Thyroid gland (tissue), 4 donors: ENCODE measurements at regions not wholly inside any gene's neighbourhood (a gene's known extent, or its start where the extent isn't known, plus 50 kb on each side); places are given as distances from the start of the nearest gene placed in this dataset.

Experiments used
- CTCF ChIP-seq, 6 experiments: fragments of 200-600 bp in 3 of 6; fragments of 450-650 bp in 3 of 6; sonication (generic) in 3 of 6; IDR thresholded peaks; one replicate each; pipeline ENCODE4 v1.5.1; 2016 to 2019; ENCODE audit warnings: antibody characterized with exemption in 6 of 6, mild to moderate bottlenecking in 2 of 6, inconsistent platforms in 1 of 6, moderate library complexity in 1 of 6
- POLR2A ChIP-seq, 2 donors: fragments of 450-650 bp; IDR thresholded peaks; one replicate each; pipeline ENCODE4 v1.6.1; 2017; ENCODE audit warnings: antibody characterized with exemption in 2 of 2, mild to moderate bottlenecking in 2 of 2, moderate library complexity in 1 of 2

DNA sequence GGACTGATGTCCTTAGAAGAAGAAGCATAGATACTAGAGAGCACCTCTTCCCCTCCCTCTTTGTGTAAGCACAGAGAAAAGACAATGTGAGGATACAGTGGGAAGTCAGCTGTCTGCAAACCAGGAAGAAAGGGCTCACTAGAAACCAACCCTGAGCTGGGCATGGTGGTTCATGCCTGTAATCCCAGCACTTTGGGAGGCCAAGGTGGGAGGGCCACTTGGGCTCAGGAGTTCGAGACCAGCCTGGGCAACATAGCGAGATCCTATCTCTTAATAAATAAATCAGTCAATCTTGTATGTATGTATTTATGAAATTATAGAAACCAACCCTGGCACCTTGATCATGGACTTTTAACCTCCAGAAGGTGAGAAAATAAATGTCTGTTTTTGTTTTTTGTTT lies 118.3 kb downstream of the NPIPB5 start:
- TF ChIP-seq CTCF (IDR thresholded peaks at IDR 0.05) (no peak), POLR2A (IDR thresholded peaks at IDR 0.05) (no peak)
